Ovary (tissue), 3 donors: ENCODE measurements at regions not wholly inside any gene's neighbourhood (a gene's known extent, or its start where the extent isn't known, plus 50 kb on each side); places are given as distances from the start of the nearest gene placed in this dataset.

Experiments used
- EP300 ChIP-seq: sonication (generic); formaldehyde crosslinking; IDR thresholded peaks from one replicate; pipeline ENCODE4 v1.6.1; 2017; ENCODE audit warnings: antibody characterized with exemption
- POLR2A ChIP-seq: fragments of 450-650 bp; IDR thresholded peaks from one replicate; pipeline ENCODE4 v1.6.1; 2017; ENCODE audit warnings: antibody characterized with exemption, mild to moderate bottlenecking, moderate library complexity
- TF ChIP-seq, protein P1 (sequence below), 3 donors: fragments of 450-650 bp in 2 of 3; fragments of 200-600 bp in 1 of 3; IDR thresholded peaks; one replicate each; pipeline versions ENCODE4 v1.5.1 to v1.8.0; 2016 to 2022; ENCODE audit warnings: antibody characterized with exemption in 3 of 3, mild to moderate bottlenecking in 1 of 3
- donor health status: DM: no; HTN: no; CAD: no.

DNA sequence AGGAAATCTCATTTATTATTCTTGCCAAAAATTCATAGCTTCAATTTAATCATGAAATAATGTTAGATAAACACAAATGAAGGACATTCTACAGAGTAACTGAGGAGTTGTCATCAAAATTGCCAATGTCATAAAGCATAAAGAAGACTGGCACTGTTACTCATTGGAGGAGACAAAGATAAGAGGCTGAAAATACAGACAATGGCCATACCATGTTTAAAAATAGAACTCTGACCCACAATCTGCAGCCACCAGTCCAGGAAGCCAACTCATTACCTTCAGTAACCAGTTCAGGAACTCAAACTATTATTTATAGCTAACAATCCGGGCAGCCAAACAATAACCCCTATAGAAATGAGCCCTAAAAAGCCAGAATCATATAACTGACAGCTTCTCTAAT is 795.6 kb downstream of the TENT5A start:
- TF ChIP-seq, protein P1, sequence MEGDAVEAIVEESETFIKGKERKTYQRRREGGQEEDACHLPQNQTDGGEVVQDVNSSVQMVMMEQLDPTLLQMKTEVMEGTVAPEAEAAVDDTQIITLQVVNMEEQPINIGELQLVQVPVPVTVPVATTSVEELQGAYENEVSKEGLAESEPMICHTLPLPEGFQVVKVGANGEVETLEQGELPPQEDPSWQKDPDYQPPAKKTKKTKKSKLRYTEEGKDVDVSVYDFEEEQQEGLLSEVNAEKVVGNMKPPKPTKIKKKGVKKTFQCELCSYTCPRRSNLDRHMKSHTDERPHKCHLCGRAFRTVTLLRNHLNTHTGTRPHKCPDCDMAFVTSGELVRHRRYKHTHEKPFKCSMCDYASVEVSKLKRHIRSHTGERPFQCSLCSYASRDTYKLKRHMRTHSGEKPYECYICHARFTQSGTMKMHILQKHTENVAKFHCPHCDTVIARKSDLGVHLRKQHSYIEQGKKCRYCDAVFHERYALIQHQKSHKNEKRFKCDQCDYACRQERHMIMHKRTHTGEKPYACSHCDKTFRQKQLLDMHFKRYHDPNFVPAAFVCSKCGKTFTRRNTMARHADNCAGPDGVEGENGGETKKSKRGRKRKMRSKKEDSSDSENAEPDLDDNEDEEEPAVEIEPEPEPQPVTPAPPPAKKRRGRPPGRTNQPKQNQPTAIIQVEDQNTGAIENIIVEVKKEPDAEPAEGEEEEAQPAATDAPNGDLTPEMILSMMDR (IDR thresholded peaks at IDR 0.05): no peak
- TF ChIP-seq EP300 (no peak), POLR2A (no peak)
